HEK293T (cell line): ENCODE measurements at regions not wholly inside any gene's neighbourhood (a gene's known extent, or its start where the extent isn't known, plus 50 kb on each side); places are given as distances from the start of the nearest gene placed in this dataset.

Experiments used
- BHLHE40 ChIP-seq: fragments of 450-650 bp; IDR thresholded peaks from 2 replicates; pipeline ENCODE4 v1.6.1; 2016; ENCODE audit warnings: mild to moderate bottlenecking, moderate library complexity, borderline replicate concordance
- ELF4 ChIP-seq: fragments of 450-650 bp; IDR thresholded peaks from 2 replicates; pipeline ENCODE4 v1.6.1; 2017; ENCODE audit warnings: antibody characterized with exemption
- FOXA1 ChIP-seq: fragments of 450-650 bp; IDR thresholded peaks from 2 replicates; pipeline ENCODE4 v1.6.1; 2016; ENCODE audit warnings: mild to moderate bottlenecking
- FOXK2 ChIP-seq: fragments of 450-650 bp; IDR thresholded peaks from 2 replicates; pipeline ENCODE4 v1.6.1; 2016; ENCODE audit warnings: mild to moderate bottlenecking
- FOXM1 ChIP-seq: fragments of 450-650 bp; IDR thresholded peaks from 2 replicates; pipeline ENCODE4 v1.6.1; 2017; ENCODE audit warnings: mild to moderate bottlenecking, borderline replicate concordance
- HDGF ChIP-seq: fragments of 450-650 bp; IDR thresholded peaks from 2 replicates; pipeline ENCODE4 v1.6.1; 2017; ENCODE audit warnings: antibody characterized with exemption, borderline replicate concordance
- NFRKB ChIP-seq: fragments of 450-650 bp; IDR thresholded peaks from 2 replicates; pipeline ENCODE4 v1.6.1; 2016; ENCODE audit warnings: mild to moderate bottlenecking, moderate library complexity
- SP1 ChIP-seq: fragments of 450-650 bp; IDR thresholded peaks from 2 replicates; pipeline ENCODE4 v1.6.1; 2017
- SUZ12 ChIP-seq: fragments of 450-650 bp; IDR thresholded peaks from 2 replicates; pipeline ENCODE4 v1.6.1; 2016; ENCODE audit warnings: mild to moderate bottlenecking
- TARDBP ChIP-seq: fragments of 450-650 bp; IDR thresholded peaks from 2 replicates; pipeline ENCODE4 v1.6.1; 2016
- TF ChIP-seq, protein P1 (sequence below): fragments of 450-650 bp; IDR thresholded peaks from 2 replicates; pipeline ENCODE4 v1.6.1; 2016

DNA sequence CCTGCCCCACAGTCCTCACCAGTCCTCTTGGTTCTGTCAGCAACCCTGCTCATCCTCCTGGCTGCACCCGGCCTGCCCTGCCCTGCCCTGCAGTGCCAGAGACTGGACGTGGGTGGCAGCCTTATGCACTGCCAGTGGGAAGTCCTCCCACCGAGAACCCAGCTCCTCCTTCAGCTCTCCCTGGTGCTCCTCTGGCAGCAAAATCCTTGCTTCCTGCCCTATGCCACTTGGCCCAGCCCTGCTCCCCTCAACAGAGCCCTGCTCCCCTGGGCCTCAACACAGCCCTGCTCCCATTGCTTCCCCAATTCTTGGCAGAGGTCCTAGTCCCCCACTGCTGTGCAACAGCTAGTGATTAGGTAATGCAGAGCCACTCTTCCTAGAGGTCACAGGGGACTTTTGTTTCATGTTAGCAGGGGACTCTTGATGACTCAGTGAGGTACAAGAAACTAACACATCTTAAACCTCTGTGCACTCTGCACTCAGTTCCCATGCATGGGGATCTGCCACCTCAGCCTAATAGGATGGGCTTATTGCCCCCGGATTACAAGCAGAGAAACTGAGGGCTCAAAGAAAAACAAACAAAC, 58.0 kb upstream of the EDAR start:
- TF ChIP-seq SP1: no peak
- TF ChIP-seq FOXK2: no peak
- TF ChIP-seq BHLHE40: no peak
- TF ChIP-seq HDGF: no peak
- TF ChIP-seq FOXA1: no peak
- TF ChIP-seq SUZ12: no peak
- no peak for TF ChIP-seq NFRKB
- TF ChIP-seq TARDBP: no peak
- TF ChIP-seq, protein P1, sequence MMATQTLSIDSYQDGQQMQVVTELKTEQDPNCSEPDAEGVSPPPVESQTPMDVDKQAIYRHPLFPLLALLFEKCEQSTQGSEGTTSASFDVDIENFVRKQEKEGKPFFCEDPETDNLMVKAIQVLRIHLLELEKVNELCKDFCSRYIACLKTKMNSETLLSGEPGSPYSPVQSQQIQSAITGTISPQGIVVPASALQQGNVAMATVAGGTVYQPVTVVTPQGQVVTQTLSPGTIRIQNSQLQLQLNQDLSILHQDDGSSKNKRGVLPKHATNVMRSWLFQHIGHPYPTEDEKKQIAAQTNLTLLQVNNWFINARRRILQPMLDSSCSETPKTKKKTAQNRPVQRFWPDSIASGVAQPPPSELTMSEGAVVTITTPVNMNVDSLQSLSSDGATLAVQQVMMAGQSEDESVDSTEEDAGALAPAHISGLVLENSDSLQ: no peak
- TF ChIP-seq FOXM1: no peak
- no peak for TF ChIP-seq ELF4
